Hepatocyte (in vitro differentiated cells): ENCODE measurements at regions not wholly inside any gene's neighbourhood (a gene's known extent, or its start where the extent isn't known, plus 50 kb on each side); places are given as distances from the start of the nearest gene placed in this dataset.

Experiments used
- EZH2 ChIP-seq: fragments of 200-600 bp; sonication (generic); IDR thresholded peaks from 2 replicates; pipeline ENCODE4 v1.6.1; 2016; ENCODE audit warnings: antibody characterized with exemption, mild to moderate bottlenecking, borderline replicate concordance
- EZH2phosphoT487 ChIP-seq: fragments of 200-600 bp; sonication (generic); IDR thresholded peaks from one replicate; pipeline ENCODE4 v1.6.1; 2018; ENCODE audit warnings: antibody characterized with exemption, mild to moderate bottlenecking, low read depth, moderate library complexity; ENCODE audit not compliant: unreplicated experiment, severe bottlenecking
- TF ChIP-seq, protein P1 (sequence below): fragments of 200-600 bp; sonication (generic); IDR thresholded peaks from 2 replicates; pipeline ENCODE4 v1.5.1; 2016; ENCODE audit warnings: antibody characterized with exemption, mild to moderate bottlenecking; ENCODE audit not compliant: poor library complexity

DNA sequence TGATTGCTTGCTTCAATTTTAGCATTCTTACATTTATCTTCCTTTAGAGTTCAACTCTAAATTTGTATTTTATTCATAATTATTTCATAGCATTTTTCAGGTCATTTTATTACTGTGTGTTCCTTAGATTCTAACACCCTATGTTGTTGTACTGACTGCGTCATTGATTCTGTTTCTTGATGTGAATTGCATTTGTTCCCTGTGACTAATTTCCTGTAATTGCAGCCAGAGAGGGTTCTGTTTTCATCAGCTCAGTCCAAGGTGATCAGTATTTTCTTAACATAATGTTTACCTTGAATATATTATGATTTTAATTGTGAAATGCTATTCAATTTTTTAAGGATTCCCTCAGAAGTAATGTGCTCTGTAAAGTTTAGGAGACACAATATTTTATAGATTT lies 970.2 kb upstream of the PIK3C3 start:
- TF ChIP-seq EZH2 (no peak), EZH2phosphoT487 (no peak)
- TF ChIP-seq, protein P1, sequence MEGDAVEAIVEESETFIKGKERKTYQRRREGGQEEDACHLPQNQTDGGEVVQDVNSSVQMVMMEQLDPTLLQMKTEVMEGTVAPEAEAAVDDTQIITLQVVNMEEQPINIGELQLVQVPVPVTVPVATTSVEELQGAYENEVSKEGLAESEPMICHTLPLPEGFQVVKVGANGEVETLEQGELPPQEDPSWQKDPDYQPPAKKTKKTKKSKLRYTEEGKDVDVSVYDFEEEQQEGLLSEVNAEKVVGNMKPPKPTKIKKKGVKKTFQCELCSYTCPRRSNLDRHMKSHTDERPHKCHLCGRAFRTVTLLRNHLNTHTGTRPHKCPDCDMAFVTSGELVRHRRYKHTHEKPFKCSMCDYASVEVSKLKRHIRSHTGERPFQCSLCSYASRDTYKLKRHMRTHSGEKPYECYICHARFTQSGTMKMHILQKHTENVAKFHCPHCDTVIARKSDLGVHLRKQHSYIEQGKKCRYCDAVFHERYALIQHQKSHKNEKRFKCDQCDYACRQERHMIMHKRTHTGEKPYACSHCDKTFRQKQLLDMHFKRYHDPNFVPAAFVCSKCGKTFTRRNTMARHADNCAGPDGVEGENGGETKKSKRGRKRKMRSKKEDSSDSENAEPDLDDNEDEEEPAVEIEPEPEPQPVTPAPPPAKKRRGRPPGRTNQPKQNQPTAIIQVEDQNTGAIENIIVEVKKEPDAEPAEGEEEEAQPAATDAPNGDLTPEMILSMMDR, result no peak
